Skeletal muscle tissue (tissue), 3 donors: ENCODE measurements at regions not wholly inside any gene's neighbourhood (a gene's known extent, or its start where the extent isn't known, plus 50 kb on each side); places are given as distances from the start of the nearest gene placed in this dataset.
A peak's percentile ranks its signal among the peaks of the same experiment; 100 is the strongest.

Experiments
- H3K27ac ChIP-seq: one replicate; pipeline ENCODE4 v1.7.0; 2013; ENCODE audit warnings: mild to moderate bottlenecking, low read depth, low read length, inconsistent platforms
- H3K27me3 ChIP-seq, 3 donors: one replicate each; pipeline ENCODE4 v1.7.0; 2013; ENCODE audit warnings: low read length in 3 of 3; ENCODE audit not compliant: control insufficient read depth in 3 of 3, insufficient read depth in 3 of 3
- H3K36me3 ChIP-seq, 3 donors: one replicate each; pipeline ENCODE4 v1.7.0; 2013; ENCODE audit warnings: low read length in 3 of 3; ENCODE audit not compliant: control insufficient read depth in 3 of 3, insufficient read depth in 3 of 3
- H3K4me1 ChIP-seq, 3 donors: one replicate each; pipeline ENCODE4 v1.7.0; 2013; ENCODE audit warnings: low read length in 3 of 3, mild to moderate bottlenecking in 3 of 3; ENCODE audit not compliant: control insufficient read depth in 3 of 3, insufficient read depth in 3 of 3
- H3K4me3 ChIP-seq, 3 donors: one replicate each; pipeline ENCODE4 v1.7.0; 2013; ENCODE audit warnings: low read length in 3 of 3
- H3K9ac ChIP-seq, 3 donors: one replicate each; pipeline ENCODE4 v1.7.0; 2013; ENCODE audit warnings: low read length in 3 of 3, mild to moderate bottlenecking in 3 of 3, moderate library complexity in 2 of 3, low read depth in 1 of 3
- H3K9me3 ChIP-seq, 3 donors: one replicate each; pipeline ENCODE4 v1.7.0; 2013; ENCODE audit warnings: low read length in 3 of 3; ENCODE audit not compliant: control insufficient read depth in 3 of 3
- donor health status: Osteomylitis.

GRCh38 chr17:77694391-77695363, 263.8 kb upstream of the TNRC6C start:
- Histone ChIP-seq H3K36me3 (no peaks in the 10 kb centered on the region), H3K4me1 (peaks cover 4 to 10% (median 7%) of the 10 kb centered on the region in 3 donors), H3K27me3 (peaks cover 43 to 61% (median 45%) of the 10 kb centered on the region in 3 donors), H3K9me3 (no peaks in the 10 kb centered on the region), H3K9ac (no peak overlapping the region), H3K27ac (no peak overlapping the region), H3K4me3 (no peak overlapping the region)

DNA sequence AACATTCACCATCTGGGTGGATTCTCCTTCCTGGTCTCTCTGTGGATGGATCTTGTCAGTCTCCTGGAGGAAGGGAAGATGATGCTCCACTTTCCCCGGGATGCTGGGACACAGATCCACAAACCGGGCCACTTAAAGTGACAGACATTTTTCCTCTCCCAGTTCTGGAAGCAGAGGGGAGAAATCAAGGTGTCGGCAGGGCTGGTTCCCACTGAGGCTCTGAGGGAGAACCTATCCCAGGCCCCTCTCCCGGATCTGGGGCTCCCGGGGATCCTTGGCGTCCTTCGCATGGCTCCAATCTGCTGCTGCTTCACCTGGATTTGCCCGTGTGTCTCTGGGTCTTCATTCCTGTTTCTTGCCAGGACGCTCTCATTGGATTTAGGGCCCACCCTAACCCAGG, 263.1 kb upstream of the TNRC6C start:
- Histone ChIP-seq H3K27ac (no peak overlapping the region), H3K4me3 (no peak overlapping the region), H3K36me3 (no peaks in the 10 kb centered on the region), H3K9me3 (no peaks in the 10 kb centered on the region), H3K4me1 (peaks cover 2 to 7% (median 7%) of the 10 kb centered on the region in 3 donors), H3K27me3 (peaks cover 42 to 62% (median 43%) of the 10 kb centered on the region in 3 donors), H3K9ac (no peak overlapping the region)

- Histone ChIP-seq H3K36me3 (no peaks in the 10 kb centered on the region), H3K9ac (peak overlapping the region in 1 of 3 donors; percentile 23), H3K27ac (no peak overlapping the region), H3K9me3 (no peaks in the 10 kb centered on the region), H3K4me3 (no peak overlapping the region), H3K27me3 (peaks cover 34 to 57% (median 39%) of the 10 kb centered on the region in 3 donors), H3K4me1 (peaks cover 0 to 2% (median 2%) of the 10 kb centered on the region in 3 donors)
Measured at GRCh38 chr17:77696151-77696720, 262.3 kb upstream of the TNRC6C start.

DNA sequence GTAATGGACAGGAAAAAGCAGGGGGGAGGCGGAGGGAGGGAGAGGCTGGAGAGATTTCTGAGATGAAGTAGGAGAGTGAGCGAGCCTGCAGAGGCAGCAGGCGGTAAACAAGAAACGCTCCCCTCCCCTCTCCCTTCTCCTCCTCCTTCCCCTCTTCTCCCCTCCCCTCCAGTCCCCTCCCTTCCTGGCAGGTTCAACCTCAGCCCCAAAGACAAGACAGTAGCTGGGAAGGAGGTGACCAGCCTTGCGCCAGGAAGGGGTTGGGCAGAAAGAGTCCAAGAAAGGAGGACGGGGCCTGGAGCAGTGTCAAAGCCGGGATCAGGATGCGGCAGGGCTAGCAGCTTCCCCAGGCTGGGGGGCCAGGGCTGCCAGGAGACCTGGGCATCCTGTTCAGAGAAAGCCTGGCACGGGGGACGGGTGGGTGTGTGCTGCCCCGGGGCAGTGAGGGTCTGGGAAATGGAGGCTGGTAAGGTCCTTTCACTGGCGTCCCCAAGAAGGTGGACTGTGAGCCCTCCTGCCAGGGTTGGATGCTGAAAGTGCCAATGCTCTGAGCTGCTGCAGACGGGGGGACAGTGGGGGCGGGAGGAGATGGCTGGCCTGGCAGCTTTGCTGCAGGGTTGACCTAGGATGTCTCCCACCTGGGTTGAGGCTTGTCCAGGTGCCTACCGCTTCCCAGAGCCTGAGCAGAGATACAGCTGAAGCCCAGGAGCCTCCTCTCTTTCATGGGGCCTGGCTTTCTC, 261.6 kb upstream of the TNRC6C start:
- no peaks in the 10 kb centered on the region for H3K36me3 ChIP-seq
- no peaks in the 10 kb centered on the region for H3K9me3 ChIP-seq
- no peak overlapping the region for H3K9ac ChIP-seq
- peaks cover 31 to 53% (median 33%) of the 10 kb centered on the region in 3 donors for H3K27me3 ChIP-seq
- H3K4me3 ChIP-seq, result no peak overlapping the region
- no peak overlapping the region for H3K27ac ChIP-seq
- no peaks in the 10 kb centered on the region for H3K4me1 ChIP-seq

- Histone ChIP-seq H3K36me3 (no peaks in the 10 kb centered on the region), H3K4me1 (no peaks in the 10 kb centered on the region), H3K27me3 (peaks cover 27 to 53% (median 31%) of the 10 kb centered on the region in 3 donors), H3K4me3 (no peak overlapping the region), H3K27ac (no peak overlapping the region), H3K9ac (no peak overlapping the region), H3K9me3 (no peaks in the 10 kb centered on the region)
Measured at GRCh38 chr17:77697480-77698400, 260.8 kb upstream of the TNRC6C start.

- Histone ChIP-seq H3K9me3 (peaks cover 0 to 3% (median 0%) of the 10 kb centered on the region in 3 donors), H3K4me3 (no peak overlapping the region), H3K27ac (no peak overlapping the region), H3K4me1 (no peaks in the 10 kb centered on the region), H3K27me3 (peaks cover 23 to 48% (median 25%) of the 10 kb centered on the region in 3 donors), H3K36me3 (no peaks in the 10 kb centered on the region), H3K9ac (no peak overlapping the region)
Measured at GRCh38 chr17:77698903-77699623, 259.4 kb upstream of the TNRC6C start.

- Histone ChIP-seq H3K9ac (no peak overlapping the region), H3K27me3 (peaks cover 17 to 38% (median 18%) of the 10 kb centered on the region in 3 donors), H3K9me3 (peaks cover 3 to 10% (median 9%) of the 10 kb centered on the region in 3 donors), H3K27ac (no peak overlapping the region), H3K4me1 (no peaks in the 10 kb centered on the region), H3K36me3 (no peaks in the 10 kb centered on the region), H3K4me3 (no peak overlapping the region)
Measured at GRCh38 chr17:77700165-77700881, 258.2 kb upstream of the TNRC6C start.

DNA sequence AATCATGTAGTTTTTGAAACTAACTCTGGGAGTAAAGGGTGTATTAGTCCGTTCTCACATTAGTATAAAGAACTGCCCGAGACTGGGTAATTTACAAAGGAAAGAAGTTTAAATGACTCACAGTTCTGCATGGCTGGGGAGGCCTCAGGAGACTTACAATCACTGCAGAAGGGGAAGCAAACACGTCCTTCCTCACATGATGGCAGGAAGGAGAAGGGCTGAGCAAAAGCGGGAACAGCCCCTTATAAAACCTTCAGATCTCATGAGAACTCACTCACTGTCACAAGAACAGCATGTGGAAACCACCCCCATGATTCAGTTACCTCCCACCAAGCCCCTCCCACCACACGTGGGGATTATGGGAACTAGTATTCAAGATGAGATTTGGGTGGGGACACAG, 256.5 kb upstream of the TNRC6C start:
- Histone ChIP-seq H3K4me3 (no peak overlapping the region), H3K27me3 (peaks cover 12 to 29% (median 13%) of the 10 kb centered on the region in 3 donors), H3K9me3 (peaks cover 3 to 10% (median 9%) of the 10 kb centered on the region in 3 donors), H3K4me1 (no peaks in the 10 kb centered on the region), H3K27ac (no peak overlapping the region), H3K36me3 (no peaks in the 10 kb centered on the region), H3K9ac (no peak overlapping the region)
